ENCODE measurements at regions not wholly inside any gene's neighbourhood (a gene's known extent, or its start where the extent isn't known, plus 50 kb on each side); places are given as distances from the start of the nearest gene placed in this dataset.
"Not testable (repeated sequence)": the region's sequence is repeated elsewhere in the genome, so short reads cannot be mapped to it uniquely, and the experiment has no call there.

- DNase-seq, result no peak
- intact Hi-C loops (cut with DNase I), result no loop called here
Measured at GRCh38 chr16:26374279-26374925, 682.6 kb downstream of the HS3ST4 start.

DNA sequence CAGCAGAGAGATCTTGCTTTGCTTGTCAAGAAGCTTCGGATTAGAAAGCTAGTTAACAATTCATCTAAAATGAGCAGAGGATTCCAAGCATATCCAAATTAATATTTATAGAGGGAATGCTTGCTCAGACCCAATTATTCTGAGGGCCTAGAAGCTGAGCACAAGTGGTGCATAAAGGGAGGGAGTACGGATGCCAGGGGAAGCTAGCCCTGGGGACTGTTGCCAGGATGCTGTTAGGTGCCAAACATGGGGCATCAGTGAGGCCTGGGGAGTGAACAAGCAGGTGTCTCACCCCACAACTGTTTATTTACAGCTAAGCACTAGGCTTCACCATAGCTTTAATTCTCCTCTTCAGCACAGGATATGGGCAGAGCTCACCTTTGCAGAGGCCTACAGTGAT lies 684.1 kb upstream of the C16orf82 start:
- intact Hi-C loops (cut with DNase I), result no loop called here
- peak in 1 of 10 donors; percentile 75 for DNase-seq

DNA sequence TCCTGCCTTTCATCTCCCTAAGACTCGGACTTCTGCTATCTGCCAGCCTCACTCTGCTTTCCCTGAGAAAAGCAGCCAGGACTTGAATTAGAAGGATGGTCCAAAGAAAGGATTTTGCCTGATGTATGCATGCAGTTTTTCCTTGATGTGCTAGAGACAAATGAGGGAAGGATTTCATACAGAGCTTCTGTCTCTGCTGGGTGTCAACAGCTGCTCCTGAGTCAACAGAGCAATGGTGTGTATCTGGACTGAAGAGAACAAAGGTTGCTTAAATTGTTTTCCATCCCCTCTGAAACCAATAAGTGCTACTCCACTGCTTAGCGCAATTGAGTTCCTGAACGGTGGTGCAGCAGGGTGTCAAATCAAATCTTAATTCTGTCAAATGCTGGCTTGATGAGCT lies 680.6 kb upstream of the C16orf82 start:
- DNase-seq, result no peak
- intact Hi-C loops (cut with DNase I), result no loop called here

- no peak for DNase-seq
- intact Hi-C loops (cut with DNase I), result no loop called here
Measured at GRCh38 chr16:26391833-26392232, 674.9 kb upstream of the C16orf82 start.

DNA sequence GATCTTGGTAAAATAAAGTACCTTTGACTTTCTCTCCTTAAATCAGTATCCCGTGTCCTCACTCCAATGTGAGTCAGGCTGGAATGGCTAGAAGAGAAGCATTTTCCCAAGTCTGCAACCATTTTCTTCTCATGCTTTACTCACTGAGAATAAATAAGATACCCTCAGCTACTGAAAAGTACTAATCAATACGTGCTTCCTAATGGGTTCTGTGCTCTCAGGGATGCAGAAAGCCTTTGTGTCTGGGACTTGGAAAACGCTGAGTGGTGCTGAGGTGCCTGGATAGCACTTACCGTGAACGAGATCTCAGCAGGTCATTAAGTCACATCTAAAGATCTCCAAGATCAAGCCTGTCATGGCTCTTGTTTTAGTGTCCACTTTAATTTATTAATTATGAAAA lies 672.3 kb upstream of the C16orf82 start:
- no peak for DNase-seq
- intact Hi-C loops (cut with DNase I), result no loop called here

- intact Hi-C loops (cut with DNase I), result no loop called here
- peak in 3 of 10 donors; percentile 6 to 70 (median 69) for DNase-seq
Measured at GRCh38 chr16:26395700-26396099, 671.0 kb upstream of the C16orf82 start.

DNA sequence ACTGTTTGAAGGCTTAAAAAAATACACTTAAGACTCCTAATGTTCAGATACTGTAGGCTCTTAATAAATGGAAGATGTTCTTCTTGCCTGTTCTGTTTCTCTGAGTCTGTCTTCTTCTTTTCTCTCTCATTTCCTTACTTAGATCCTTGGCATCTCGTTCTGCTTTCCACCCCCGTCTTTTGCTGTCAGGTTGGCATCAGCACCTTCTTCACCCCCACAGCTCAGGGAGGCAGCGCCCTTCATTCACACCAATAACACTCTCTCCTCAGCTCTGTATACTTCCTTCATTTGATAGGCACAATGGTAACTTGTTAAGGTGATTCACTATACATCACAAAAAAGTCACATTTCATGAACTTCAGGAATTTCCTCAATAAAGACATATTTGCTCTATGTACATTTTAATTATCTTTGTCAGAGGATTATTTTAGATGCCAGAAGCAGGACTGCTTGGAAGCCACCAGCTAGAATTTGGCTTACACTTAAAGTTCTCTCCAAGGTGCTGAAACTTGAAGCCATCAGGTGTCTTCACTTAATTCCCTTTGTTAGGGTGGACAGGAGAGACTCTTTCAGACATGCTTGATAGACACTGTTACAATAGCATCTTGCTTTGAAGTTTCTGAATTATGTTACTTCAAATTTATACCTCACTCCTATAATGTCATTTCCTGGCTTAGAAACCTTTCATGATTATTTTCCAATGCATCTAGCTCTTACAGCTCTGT lies 670.1 kb upstream of the C16orf82 start:
- intact Hi-C loops (cut with DNase I), result no loop called here
- peak in 1 of 10 donors; percentile 14 for DNase-seq

DNA sequence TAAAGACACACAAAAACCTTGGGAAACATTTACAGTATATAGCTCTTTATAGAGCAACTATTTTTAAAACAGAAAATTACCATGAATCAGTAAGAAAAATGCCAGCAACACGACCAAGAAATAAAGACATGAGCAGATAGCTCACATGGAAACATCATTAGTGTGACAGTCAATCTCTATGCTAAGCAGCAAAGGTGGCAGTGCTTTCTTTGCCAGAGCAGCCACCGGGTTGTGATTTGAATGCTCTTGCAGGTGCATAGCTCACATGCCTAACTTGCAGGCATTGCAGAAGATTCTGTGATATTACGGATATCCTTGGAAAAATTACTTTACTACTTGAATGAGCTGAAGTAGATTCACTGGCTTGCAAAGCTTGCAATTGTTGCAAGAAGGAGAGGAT lies 652.9 kb upstream of the C16orf82 start:
- no peak for DNase-seq
- intact Hi-C loops (cut with DNase I), result no loop called here

- peak in 1 of 10 donors; percentile 71 for DNase-seq
- intact Hi-C loops (cut with DNase I), result not testable (repeated sequence)
Measured at GRCh38 chr16:26419458-26419857, 647.3 kb upstream of the C16orf82 start.

DNA sequence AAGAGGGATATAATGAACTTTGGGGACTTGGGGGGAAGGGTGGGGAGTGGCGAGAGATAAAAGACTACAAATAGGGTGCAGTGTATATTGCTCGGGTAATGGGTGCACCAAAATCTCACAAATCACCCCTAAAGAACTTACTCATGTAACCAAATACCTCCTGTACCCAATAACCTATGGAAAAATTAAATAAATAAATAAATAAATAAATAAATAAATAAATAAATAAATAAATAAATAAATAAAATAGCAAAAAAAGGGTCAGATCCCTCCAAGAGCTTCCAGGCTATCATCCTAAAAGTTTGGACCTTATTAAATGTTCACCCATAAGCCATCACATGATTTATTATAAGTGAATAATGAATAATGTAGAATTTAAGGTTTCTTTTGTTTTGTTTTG lies 636.1 kb upstream of the C16orf82 start:
- intact Hi-C loops (cut with DNase I), result no loop called here
- no peak for DNase-seq

DNA sequence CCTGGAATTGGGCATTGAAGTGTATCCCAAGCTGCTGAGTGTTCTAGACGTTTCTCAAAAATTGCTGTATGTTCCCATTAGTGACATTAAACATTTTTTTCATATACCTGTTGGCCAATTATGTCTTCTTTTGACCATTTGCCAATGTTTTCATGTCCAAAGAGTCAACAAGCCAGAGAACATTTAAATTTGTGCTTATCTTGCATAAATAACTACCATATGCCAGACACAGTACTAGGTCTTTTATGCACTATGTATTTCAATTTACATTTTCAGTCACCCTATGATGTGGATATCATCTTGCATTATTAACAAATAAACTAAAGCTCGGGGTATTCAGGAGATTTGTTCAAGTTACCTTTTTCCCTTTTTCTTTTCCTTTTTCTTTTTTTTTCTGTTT lies 632.9 kb upstream of the C16orf82 start:
- no peak for DNase-seq
- intact Hi-C loops (cut with DNase I), result no loop called here

- intact Hi-C loops (cut with DNase I), result no loop called here
- no peak for DNase-seq
Measured at GRCh38 chr16:26441178-26441577, 625.5 kb upstream of the C16orf82 start.

- no peak for DNase-seq
- intact Hi-C loops (cut with DNase I), result no loop called here
Measured at GRCh38 chr16:26442321-26442720, 624.4 kb upstream of the C16orf82 start.

DNA sequence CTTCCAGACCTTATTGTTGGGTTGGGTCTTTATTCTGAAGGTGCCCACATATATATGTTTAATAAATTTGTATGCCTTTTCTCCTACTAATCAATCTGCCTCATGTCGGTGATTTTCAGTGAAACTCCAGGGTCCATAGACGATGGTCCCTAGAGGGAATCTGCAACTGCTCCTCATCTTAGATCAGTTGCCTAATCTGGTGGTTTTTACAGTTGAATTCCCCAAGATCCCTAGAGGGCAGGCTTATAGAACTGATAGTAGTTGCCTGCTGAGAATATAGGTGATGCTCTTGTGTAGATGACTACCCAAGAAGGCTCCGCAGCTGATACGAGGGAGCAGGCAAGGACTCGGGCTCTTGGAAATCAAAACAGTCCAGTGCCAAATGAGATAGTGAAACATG lies 619.2 kb upstream of the C16orf82 start:
- intact Hi-C loops (cut with DNase I), result no loop called here

DNA sequence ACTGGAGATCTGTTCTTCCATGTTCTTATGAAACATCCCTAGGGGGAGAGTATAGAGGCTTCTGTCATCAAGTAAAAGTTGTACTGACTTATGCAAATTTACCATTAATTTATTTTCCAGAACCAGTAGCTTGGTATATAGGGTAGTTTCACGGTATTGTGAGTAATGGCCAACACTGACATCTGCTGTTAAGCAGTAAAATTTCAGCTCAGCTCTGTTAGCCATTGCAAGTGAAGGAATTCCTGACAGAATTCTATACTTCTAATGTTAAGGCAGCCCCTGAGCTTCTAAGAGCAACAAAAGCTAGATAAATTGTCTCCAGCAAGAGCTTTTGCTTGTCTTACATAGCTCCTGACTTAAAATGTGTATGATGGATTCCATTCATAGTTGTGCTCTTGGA lies 613.5 kb upstream of the C16orf82 start:
- no peak for DNase-seq
- intact Hi-C loops (cut with DNase I), result loop anchor here (10.0 kb wide), 1 partner anchor 128 kb away; no protein-coding TSS in a partner anchor

More for the DNA sequence above, 619.2 kb upstream of the C16orf82 start:
- DNase-seq, result no peak

DNA sequence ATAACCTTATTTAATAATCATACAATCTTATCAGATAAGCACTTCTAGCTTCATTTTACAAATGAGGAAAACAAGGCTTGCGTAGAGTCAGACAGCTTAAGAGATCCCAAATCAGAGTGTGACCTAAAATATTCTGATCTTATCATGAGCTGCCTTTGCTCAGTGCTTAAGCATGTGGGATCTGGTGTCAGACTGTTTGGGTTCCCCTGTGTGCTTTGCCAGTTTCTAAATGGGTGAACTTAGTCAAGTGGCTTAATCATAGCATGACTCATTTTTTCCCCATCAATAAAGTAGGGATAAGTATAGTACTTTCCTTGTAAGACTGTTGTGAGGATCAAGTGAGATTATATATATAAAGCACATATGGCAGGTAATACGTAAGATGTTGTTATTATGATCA lies 612.6 kb upstream of the C16orf82 start:
- intact Hi-C loops (cut with DNase I), result loop anchor here (10.0 kb wide), 1 partner anchor 129 kb away; no protein-coding TSS in a partner anchor
- no peak for DNase-seq

- no peak for DNase-seq
- intact Hi-C loops (cut with DNase I), result loop anchor here (10.0 kb wide), 1 partner anchor 131 kb away; no protein-coding TSS in a partner anchor
Measured at GRCh38 chr16:26456074-26456473, 610.7 kb upstream of the C16orf82 start.

- DNase-seq, result peak in 1 of 10 donors; percentile 77
- intact Hi-C loops (cut with DNase I), result loop anchor here (10.0 kb wide), 1 partner anchor 132 kb away; no protein-coding TSS in a partner anchor
Measured at GRCh38 chr16:26457095-26457494, 609.6 kb upstream of the C16orf82 start.

DNA sequence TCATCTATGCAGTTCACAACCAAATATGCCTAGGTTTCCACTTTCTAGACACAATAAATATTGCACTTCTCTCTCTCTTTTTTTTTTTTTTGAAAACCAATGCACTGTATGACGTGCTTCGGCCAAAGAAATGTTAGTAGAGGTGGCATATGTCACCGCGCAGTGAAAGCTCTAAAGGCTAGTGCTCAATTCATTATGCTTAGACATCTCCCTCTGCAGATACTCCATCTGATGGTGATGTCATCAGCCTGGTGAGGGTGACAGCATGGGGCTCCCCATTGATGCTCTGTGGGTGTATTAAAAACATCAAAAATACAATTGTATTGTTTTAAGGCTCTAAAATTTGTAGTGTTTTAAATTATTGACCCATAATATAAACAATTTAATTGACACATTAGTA lies 608.8 kb upstream of the C16orf82 start:
- DNase-seq, result no peak
- intact Hi-C loops (cut with DNase I), result loop anchor here (10.0 kb wide), 1 partner anchor 133 kb away; no protein-coding TSS in a partner anchor

DNA sequence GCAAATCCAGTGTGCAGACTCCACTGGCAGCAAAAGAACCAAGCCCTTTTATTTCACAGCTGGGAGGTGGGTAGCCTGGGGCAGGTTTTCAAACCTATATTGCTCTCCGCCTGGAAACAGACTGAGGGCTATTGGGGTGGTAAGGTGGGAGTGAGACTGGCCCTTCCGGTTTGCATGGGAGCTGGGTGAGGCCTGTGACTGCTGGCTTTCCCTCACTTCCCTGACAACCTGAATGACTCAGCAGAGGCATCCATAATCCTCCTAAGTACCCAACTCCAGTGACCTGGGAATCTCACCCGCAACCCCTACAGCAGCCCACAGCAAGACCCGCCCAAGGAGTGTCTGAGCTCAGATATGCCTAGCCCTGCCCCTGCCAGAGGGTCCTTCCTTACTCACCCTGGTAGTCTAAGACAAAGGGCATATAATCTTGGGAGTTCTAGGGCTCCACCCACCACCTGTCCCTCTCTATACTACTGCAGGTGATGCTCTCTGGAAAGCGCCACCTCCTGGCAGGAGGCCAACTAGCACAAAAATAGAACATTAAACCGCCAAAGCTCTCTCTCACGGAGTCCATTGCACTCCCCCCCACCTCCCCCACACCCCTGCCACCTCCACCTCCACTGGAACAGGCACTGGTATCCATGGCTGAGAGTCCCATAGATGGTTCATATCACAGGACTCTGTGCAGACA lies 602.0 kb upstream of the C16orf82 start:
- no peak for DNase-seq
- intact Hi-C loops (cut with DNase I), result no loop called here

DNA sequence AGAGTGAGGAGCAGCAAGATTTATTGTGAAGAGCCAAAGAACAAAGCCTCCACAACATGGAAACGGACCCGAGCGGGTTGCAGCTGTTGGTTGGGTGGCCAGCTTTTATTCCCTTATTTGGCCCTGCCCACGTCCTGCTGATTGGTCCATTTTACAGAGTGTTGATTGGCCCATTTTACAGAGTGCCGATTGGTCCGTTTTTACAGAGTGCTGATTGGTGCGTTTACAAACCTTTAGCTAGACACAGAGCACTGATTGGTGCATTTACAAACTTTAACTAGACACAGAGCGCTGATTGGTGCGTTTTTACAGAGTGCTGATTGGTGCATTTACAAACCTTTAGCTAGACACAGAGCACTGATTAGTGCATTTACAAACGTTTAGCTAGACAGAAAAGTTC lies 592.3 kb upstream of the C16orf82 start:
- intact Hi-C loops (cut with DNase I); DNase-seq: not testable (repeated sequence)
